MM.1S (cell line): ENCODE measurements at regions not wholly inside any gene's neighbourhood (a gene's known extent, or its start where the extent isn't known, plus 50 kb on each side); places are given as distances from the start of the nearest gene placed in this dataset.

ENCODE experiments used
- DNase-seq: peaks from one replicate; pipeline ENCODE4 v3.0.0-alpha.2; 2015
- H2AFZ ChIP-seq: fragments of 300-600 bp; sonication (generic); 2 replicates; pipeline ENCODE4 v1.6.0; 2016; ENCODE audit warnings: antibody characterized with exemption, low read length
- H3F3A ChIP-seq: fragments of 300-600 bp; sonication (generic); 2 replicates; pipeline ENCODE4 v1.6.1; 2016; ENCODE audit warnings: mild to moderate bottlenecking, antibody characterized with exemption, low read length, moderate library complexity, mixed read lengths; ENCODE audit not compliant: insufficient read depth
- H3K27ac ChIP-seq: fragments of 300-600 bp; sonication (generic); 2 replicates; pipeline ENCODE4 v1.5.1; 2016; ENCODE audit warnings: mild to moderate bottlenecking, low read length
- H3K27me3 ChIP-seq: fragments of 300-600 bp; sonication (generic); replicated peaks from 2 replicates; pipeline ENCODE4 v1.6.0; 2016; ENCODE audit warnings: low read length; ENCODE audit not compliant: insufficient read depth
- H3K36me3 ChIP-seq: fragments of 300-600 bp; sonication (generic); replicated peaks from 2 replicates; pipeline ENCODE4 v1.6.1; 2016; ENCODE audit warnings: mild to moderate bottlenecking, low read length, mixed read lengths; ENCODE audit not compliant: insufficient read depth
- H3K4me1 ChIP-seq: fragments of 300-600 bp; sonication (generic); 2 replicates; pipeline ENCODE4 v1.6.1; 2016; ENCODE audit warnings: low read length, mixed read lengths
- H3K4me2 ChIP-seq: fragments of 300-600 bp; sonication (generic); 2 replicates; pipeline ENCODE4 v1.6.0; 2016; ENCODE audit warnings: low read depth, low read length
- H3K4me3 ChIP-seq: fragments of 300-600 bp; sonication (generic); 2 replicates; pipeline ENCODE4 v1.5.1; 2016; ENCODE audit warnings: low read length, mixed read lengths
- H3K79me2 ChIP-seq: fragments of 300-600 bp; sonication (generic); 2 replicates; pipeline ENCODE4 v1.6.1; 2016; ENCODE audit warnings: mixed run types, low read length, mixed read lengths
- H3K9ac ChIP-seq: fragments of 300-600 bp; sonication (generic); 2 replicates; pipeline ENCODE4 v1.6.1; 2016; ENCODE audit warnings: low read length, mixed read lengths
- H3K9me2 ChIP-seq: fragments of 300-600 bp; sonication (generic); replicated peaks from 2 replicates; pipeline ENCODE4 v1.6.1; 2016; ENCODE audit warnings: mild to moderate bottlenecking, low read length, mixed read lengths; ENCODE audit not compliant: insufficient read depth
- H3K9me3 ChIP-seq: fragments of 300-600 bp; sonication (generic); replicated peaks from 2 replicates; pipeline ENCODE4 v1.6.1; 2016; ENCODE audit warnings: mild to moderate bottlenecking, low read length, mixed read lengths; ENCODE audit not compliant: insufficient read depth
- H4K20me1 ChIP-seq: fragments of 300-600 bp; sonication (generic); 2 replicates; pipeline ENCODE4 v1.6.1; 2016; ENCODE audit warnings: mild to moderate bottlenecking, low read length, moderate library complexity, mixed read lengths; ENCODE audit not compliant: insufficient read depth
- EZH2 ChIP-seq: fragments of 300-600 bp; sonication (generic); optimal IDR thresholded peaks from 2 replicates; pipeline ENCODE3; 2017; ENCODE audit warnings: low read depth, mild to moderate bottlenecking, antibody characterized with exemption, low read length, mixed read lengths
- EZH2phosphoT487 ChIP-seq: fragments of 300-600 bp; sonication (generic); IDR thresholded peaks from 2 replicates; pipeline ENCODE4 v1.6.1; 2018; ENCODE audit warnings: antibody characterized with exemption, low read length
- TF ChIP-seq, protein P1 (sequence below): fragments of 300-600 bp; sonication (generic); IDR thresholded peaks from 2 replicates; pipeline ENCODE4 v1.5.1; 2016; ENCODE audit warnings: antibody characterized with exemption, low read length, mixed read lengths

DNA sequence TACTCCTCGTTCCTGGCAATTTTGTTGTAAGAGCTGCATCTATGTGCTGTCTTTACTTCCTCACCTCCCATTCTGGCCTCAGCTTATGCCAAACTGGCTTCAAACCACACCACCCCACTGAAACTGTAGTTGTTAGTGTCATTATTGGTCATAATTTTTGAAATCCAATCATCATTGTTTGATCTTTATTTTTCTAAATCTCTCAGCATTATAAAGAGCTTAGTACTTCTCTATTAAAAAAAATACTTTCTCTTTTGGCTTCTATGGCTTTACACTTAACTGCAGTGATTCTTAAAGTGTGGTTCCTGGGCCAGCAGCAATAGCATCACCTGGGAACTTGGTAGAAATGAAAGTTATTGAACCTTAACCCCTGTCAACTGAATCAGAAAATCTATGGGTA is 83.5 kb upstream of the GRPR start:
- no peak for DNase-seq
- Histone ChIP-seq H4K20me1 (no peaks in the 10 kb centered on the region), H3K27ac (no peak overlapping the region), H2AFZ (no peak overlapping the region), H3K4me2 (no peak overlapping the region), H3F3A (no peaks in the 10 kb centered on the region), H3K79me2 (no peaks in the 10 kb centered on the region), H3K4me3 (no peak overlapping the region), H3K9ac (no peak overlapping the region), H3K9me2 (no peaks in the 10 kb centered on the region), H3K4me1 (no peaks in the 10 kb centered on the region), H3K27me3 (no peaks in the 10 kb centered on the region), H3K9me3 (no peaks in the 10 kb centered on the region), H3K36me3 (no peaks in the 10 kb centered on the region)
- TF ChIP-seq, protein P1, sequence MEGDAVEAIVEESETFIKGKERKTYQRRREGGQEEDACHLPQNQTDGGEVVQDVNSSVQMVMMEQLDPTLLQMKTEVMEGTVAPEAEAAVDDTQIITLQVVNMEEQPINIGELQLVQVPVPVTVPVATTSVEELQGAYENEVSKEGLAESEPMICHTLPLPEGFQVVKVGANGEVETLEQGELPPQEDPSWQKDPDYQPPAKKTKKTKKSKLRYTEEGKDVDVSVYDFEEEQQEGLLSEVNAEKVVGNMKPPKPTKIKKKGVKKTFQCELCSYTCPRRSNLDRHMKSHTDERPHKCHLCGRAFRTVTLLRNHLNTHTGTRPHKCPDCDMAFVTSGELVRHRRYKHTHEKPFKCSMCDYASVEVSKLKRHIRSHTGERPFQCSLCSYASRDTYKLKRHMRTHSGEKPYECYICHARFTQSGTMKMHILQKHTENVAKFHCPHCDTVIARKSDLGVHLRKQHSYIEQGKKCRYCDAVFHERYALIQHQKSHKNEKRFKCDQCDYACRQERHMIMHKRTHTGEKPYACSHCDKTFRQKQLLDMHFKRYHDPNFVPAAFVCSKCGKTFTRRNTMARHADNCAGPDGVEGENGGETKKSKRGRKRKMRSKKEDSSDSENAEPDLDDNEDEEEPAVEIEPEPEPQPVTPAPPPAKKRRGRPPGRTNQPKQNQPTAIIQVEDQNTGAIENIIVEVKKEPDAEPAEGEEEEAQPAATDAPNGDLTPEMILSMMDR, result no peak
- TF ChIP-seq EZH2phosphoT487 (no peak), EZH2 (no peak)

DNA sequence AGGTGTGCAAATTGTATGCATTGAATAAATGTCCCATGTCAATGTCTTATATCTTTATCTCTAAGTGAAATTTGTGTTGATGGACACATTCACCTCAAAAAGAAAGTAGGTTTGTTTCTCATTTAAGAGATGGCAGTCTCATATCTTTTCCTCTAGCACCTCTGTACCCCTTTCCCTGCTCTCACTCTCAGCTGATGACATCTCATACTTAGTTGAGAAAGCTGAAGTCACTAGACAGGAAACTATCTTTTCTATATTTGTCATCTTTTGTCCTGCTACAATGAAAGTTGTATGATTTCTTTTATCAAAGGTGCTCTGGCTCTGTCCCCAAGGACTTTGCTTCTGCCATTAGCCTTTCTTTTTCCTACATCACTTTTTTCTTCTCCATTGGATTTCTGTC is 84.0 kb upstream of the GRPR start:
- no peaks in the 10 kb centered on the region for H3K9me3 ChIP-seq
- no peak for DNase-seq
- no peaks in the 10 kb centered on the region for H3F3A ChIP-seq
- no peaks in the 10 kb centered on the region for H3K9me2 ChIP-seq
- no peaks in the 10 kb centered on the region for H3K4me1 ChIP-seq
- H4K20me1 ChIP-seq, result no peaks in the 10 kb centered on the region
- no peak overlapping the region for H2AFZ ChIP-seq
- no peaks in the 10 kb centered on the region for H3K27me3 ChIP-seq
- H3K4me2 ChIP-seq, result no peak overlapping the region
- no peaks in the 10 kb centered on the region for H3K79me2 ChIP-seq
- H3K4me3 ChIP-seq, result no peak overlapping the region
- TF ChIP-seq, protein P1, result no peak
- TF ChIP-seq EZH2 (no peak), EZH2phosphoT487 (no peak)
- H3K27ac ChIP-seq, result no peak overlapping the region
- no peaks in the 10 kb centered on the region for H3K36me3 ChIP-seq
- no peak overlapping the region for H3K9ac ChIP-seq

DNA sequence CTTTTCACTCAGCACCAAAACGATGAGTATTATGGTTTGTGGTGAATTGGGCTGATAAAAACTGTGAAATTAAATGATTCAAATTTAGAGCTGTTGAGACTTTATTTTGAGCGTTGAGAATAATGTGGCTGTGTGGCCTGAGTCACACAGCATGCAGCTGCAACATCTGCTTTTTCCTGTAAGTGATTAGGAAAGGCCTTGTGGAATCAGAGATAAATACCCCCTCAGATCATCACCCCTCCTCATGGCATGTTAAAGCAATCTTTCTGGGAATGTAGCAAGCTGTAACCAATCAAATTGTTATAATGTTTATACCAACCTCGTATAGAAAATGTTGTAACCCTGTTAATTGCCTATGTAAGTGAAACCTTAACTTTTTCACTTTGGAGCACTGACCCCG is 90.0 kb upstream of the GRPR start:
- no peaks in the 10 kb centered on the region for H4K20me1 ChIP-seq
- no peak for TF ChIP-seq EZH2phosphoT487
- TF ChIP-seq, protein P1, result no peak
- no peak for TF ChIP-seq EZH2
- DNase-seq, result no peak

More for the DNA sequence above, 90.0 kb upstream of the GRPR start:
- H3F3A ChIP-seq, result no peaks in the 10 kb centered on the region
- no peaks in the 10 kb centered on the region for H3K9me2 ChIP-seq
- H3K27ac ChIP-seq, result no peak overlapping the region
- H3K4me1 ChIP-seq, result no peaks in the 10 kb centered on the region
- H2AFZ ChIP-seq, result no peak overlapping the region
- H3K27me3 ChIP-seq, result no peaks in the 10 kb centered on the region
- H3K36me3 ChIP-seq, result no peaks in the 10 kb centered on the region
- H3K9me3 ChIP-seq, result no peaks in the 10 kb centered on the region
- H3K9ac ChIP-seq, result no peak overlapping the region
- no peaks in the 10 kb centered on the region for H3K79me2 ChIP-seq
- H3K4me2 ChIP-seq, result no peak overlapping the region
- no peak overlapping the region for H3K4me3 ChIP-seq
